ENCODE measurements at regions not wholly inside any gene's neighbourhood (a gene's known extent, or its start where the extent isn't known, plus 50 kb on each side); places are given as distances from the start of the nearest gene placed in this dataset.

DNA sequence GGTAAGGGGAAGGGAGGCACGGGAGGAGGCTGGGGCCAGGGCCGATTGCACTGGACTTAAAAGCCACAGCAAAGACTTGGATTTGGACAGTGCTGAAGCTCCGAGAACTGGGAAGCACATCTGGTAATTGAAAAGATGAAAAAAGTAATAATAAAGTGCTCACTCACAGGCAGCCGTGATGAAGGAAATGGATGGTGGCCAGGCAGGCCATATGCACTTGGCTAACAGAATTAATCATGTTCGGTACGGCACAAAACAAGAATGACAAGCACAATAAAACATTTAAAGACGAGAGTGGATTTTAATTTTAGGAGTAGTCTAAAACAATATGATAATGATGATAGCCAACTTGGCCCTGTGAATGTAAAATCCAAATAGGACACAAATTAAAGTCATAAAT lies 154.3 kb downstream of the VRK1 start:
- no peak for TF ChIP-seq MAZ (IDR thresholded peaks at IDR 0.05; ENCODE audit: borderline replicate concordance, low read depth, low read length)
- TF ChIP-seq MAZ (CRISPR knock-in tag; IDR thresholded peaks at IDR 0.05; ENCODE audit: low read depth): no peak
- no peak for TF ChIP-seq EZH2 (conservative IDR thresholded peaks at IDR 0.05; ENCODE audit: low read depth, low read length)
- TF ChIP-seq, protein P1, sequence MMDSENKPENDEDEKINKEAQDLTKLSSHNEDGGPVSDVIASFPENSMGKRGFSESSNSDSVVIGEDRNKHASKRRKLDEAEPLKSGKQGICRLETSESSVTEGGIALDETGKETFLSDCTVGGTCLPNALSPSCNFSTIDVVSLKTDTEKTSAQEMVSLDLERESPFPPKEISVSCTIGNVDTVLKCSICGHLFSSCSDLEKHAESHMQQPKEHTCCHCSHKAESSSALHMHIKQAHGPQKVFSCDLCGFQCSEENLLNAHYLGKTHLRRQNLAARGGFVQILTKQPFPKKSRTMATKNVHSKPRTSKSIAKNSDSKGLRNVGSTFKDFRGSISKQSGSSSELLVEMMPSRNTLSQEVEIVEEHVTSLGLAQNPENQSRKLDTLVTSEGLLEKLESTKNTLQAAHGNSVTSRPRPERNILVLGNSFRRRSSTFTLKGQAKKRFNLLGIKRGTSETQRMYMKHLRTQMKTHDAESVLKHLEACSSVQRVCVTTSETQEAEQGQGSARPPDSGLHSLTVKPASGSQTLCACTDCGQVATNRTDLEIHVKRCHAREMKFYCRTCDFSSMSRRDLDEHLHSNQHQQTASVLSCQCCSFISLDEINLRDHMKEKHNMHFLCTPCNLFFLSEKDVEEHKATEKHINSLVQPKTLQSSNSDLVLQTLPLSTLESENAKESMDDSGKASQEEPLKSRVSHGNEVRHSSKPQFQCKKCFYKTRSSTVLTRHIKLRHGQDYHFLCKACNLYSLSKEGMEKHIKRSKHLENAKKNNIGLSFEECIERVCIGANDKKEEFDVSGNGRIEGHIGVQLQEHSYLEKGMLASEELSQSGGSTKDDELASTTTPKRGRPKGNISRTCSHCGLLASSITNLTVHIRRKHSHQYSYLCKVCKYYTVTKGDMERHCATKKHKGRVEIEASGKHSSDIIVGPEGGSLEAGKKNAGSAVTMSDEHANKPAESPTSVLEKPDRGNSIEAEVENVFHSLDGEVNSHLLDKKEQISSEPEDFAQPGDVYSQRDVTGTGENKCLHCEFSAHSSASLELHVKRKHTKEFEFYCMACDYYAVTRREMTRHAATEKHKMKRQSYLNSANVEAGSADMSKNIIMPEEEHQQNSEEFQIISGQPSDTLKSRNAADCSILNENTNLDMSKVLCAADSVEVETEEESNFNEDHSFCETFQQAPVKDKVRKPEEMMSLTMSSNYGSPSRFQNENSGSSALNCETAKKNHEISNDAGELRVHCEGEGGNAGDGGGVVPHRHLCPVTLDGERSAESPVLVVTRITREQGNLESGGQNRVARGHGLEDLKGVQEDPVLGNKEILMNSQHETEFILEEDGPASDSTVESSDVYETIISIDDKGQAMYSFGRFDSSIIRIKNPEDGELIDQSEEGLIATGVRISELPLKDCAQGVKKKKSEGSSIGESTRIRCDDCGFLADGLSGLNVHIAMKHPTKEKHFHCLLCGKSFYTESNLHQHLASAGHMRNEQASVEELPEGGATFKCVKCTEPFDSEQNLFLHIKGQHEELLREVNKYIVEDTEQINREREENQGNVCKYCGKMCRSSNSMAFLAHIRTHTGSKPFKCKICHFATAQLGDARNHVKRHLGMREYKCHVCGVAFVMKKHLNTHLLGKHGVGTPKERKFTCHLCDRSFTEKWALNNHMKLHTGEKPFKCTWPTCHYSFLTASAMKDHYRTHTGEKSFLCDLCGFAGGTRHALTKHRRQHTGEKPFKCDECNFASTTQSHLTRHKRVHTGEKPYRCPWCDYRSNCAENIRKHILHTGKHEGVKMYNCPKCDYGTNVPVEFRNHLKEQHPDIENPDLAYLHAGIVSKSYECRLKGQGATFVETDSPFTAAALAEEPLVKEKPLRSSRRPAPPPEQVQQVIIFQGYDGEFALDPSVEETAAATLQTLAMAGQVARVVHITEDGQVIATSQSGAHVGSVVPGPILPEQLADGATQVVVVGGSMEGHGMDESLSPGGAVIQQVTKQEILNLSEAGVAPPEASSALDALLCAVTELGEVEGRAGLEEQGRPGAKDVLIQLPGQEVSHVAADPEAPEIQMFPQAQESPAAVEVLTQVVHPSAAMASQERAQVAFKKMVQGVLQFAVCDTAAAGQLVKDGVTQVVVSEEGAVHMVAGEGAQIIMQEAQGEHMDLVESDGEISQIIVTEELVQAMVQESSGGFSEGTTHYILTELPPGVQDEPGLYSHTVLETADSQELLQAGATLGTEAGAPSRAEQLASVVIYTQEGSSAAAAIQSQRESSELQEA (CRISPR knock-in tag; IDR thresholded peaks at IDR 0.05; ENCODE audit: not compliant biosample characterization): no peak

All from HepG2 (cell line).